T47D (cell line): ENCODE measurements at regions not wholly inside any gene's neighbourhood (a gene's known extent, or its start where the extent isn't known, plus 50 kb on each side); places are given as distances from the start of the nearest gene placed in this dataset.
A peak's percentile ranks its signal among the peaks of the same experiment; 100 is the strongest.
"Not testable (repeated sequence)": the region's sequence is repeated elsewhere in the genome, so short reads cannot be mapped to it uniquely, and the experiment has no call there.

ENCODE experiments used
- DNase-seq, 2 experiments: peaks; one replicate each; pipeline versions ENCODE4 v3.0.0 to v3.0.0-alpha.2; 2011 to 2012; ENCODE audit warnings: low read depth in 1 of 2, low spot score in 1 of 2
- JUND ChIP-seq: IDR thresholded peaks from 2 replicates; pipeline ENCODE4 v1.6.1; 2012; ENCODE audit warnings: low read depth
- in situ Hi-C: cut with HindIII; loops from 2 replicates; pipeline ENCODE4 v1.10.0; 2016; ENCODE audit warnings: low sequenced_read_pairs, low pct_unique_long_range_greater_than_20kb

DNA sequence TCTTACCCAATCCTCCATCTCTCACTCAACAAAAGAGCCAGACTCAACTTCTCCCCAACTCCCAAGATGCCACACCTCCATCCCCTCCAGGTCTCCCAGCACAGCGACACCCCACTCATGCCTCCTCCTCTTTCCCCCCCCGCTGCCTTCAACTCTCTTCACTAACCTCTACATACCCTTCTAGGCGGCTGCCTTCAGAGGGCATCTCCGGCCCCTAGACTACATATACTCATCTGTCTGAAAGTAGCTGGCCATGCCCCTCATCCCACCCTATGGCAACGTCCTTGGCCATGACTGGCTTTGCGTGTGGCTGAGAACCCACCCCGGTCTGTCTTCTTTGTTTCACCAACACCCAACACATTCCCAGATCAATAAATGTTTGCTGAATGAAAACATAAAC, 81.7 kb upstream of the TMEM45B start:
- no peak for TF ChIP-seq JUND
- DNase-seq = no peak
- in situ Hi-C loops = no loop called here

DNA sequence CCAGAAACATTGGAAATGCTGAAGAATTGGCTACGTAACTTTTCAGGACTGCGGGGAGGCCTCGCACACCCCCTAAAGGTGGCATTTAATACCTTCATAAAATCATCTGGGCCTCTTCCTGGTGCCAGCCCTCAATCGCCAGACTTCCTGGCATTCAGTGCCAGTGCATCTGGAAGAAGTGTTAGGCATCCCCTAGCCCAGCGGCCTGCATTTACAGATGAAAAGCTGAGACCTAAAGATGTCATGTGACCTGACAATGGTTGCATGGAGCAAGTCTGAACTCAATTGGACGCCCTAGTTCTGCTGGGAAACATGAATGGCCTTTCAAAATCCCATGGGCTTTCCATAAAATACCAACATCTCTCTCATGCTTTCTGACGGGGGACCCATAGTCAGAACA, 81.0 kb upstream of the TMEM45B start:
- DNase-seq = no peak
- no peak for TF ChIP-seq JUND
- in situ Hi-C loops = no loop called here

DNA sequence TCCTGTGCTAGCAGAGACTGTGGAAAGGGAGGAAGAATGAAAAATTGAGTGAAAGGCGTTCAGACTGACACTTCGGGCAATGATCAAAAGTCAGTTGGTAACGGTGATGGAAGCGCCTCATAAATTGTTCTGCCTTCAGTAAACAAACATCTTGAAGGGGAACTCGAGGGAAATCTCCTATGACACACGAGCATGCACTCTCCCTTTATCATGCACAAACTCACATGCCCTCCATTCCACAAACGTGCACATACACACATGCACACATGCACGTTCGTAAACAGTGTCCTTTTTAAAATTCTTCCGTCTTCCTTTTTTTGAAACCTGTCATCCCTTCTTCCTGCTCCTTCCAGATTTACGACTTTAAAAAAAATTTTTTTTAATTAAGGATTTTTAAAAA, 77.8 kb upstream of the TMEM45B start:
- TF ChIP-seq JUND = no peak
- in situ Hi-C loops = no loop called here
- DNase-seq = no peak

DNA sequence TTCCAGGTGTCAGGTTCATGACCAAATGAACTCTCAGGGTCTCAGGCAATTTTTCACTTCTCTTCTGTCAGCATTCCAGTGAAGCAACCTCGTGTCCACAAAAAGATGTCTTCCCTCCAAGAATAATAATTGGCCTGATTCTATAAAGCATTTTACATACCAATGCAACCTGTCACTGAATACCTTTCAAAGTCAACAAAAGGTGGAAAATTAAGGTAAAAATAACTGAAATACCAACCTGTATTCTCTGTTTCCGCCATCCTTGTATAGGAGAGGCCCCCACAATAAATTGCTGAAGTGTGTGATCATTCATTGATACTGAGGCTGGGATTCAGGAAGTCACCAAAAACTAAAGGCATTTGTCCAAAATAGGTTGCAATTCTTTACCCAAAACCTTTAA, 77.4 kb upstream of the TMEM45B start:
- no peak for TF ChIP-seq JUND
- in situ Hi-C loops = no loop called here
- DNase-seq = no peak

DNA sequence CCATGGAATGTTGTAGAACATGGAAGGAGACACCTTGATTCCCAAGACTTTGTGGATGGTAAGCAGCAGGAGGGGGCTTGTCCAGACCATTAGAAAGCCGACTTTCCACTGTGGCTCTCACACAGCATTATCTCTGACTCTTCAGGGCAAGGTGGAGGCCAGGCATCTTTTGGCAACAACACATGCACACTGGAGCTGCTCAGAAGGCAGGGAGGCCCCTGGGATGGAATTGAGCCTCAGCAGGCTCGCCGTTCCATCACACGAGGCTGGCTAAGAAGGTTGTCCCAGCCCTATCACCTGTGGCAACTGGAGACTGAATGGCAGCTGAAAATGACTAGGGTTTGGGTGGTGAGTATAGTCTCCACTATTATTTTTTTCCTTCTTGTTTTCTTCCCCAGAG, 76.3 kb upstream of the TMEM45B start:
- DNase-seq = no peak
- in situ Hi-C loops = no loop called here
- TF ChIP-seq JUND = no peak

DNA sequence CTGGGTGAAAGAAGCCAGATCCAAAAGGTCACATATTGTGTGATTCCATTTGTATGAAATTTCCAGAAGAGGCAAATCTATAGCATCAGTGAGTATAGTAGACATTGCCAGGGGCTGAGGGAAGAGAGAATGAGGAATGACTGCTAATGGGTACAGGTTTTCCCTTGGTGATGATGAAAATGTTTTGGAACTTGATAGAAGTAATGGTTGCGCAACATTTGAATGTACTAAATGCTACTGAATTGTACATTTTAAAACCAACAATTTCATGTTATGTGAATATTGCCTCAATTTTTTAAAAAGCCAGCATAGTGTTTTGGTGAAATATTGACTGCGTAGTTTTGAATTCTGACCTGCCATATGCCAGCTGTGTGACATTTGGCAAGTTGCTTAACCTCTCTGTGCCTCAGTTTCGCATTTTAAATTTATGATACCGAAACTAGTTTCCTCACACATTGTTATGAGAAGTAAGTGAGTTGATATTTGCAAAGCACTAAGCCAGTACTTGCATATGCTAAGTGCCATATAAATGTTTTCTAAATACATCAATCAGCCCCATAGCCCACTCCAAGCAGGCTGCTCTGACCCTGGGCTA, 75.4 kb upstream of the TMEM45B start:
- in situ Hi-C loops = no loop called here
- DNase-seq = no peak
- TF ChIP-seq JUND = no peak

DNA sequence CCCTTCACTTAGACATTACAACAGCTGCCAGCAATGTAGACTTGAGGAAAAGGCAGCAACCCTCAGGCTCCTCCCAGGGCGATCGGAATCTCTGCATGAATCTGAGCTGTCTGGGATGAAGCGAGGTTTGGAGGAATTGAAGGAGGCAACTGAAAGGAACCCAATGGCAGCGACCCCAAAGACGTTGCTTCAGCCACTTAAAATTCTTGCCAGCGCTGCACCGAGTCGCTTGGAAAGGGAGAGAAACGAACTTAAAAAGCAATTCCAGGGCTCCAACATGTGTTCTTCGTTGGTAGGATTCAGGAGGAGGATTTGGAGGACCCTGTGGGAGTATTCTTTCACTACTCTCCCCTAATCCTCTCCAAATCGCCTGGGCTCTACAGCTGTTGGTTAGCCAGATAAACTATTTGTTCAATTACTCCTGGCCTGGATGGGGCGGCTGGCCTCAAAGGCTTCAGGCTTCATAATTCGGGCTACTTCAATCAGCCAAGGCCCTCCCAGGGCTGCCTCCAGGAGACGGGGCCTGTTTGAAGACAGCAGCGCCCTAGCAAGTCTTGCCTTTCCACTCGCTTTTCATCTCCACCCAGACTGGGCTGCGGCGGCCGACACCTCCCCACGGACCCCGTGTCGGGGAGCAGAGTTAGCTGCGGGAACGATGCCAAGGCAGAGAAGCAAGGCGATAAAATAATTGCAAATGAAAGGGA, 72.4 kb upstream of the TMEM45B start:
- no peak for TF ChIP-seq JUND
- DNase-seq = peak in 1 of 2 experiments; percentile 51
- in situ Hi-C loops = no loop called here

DNA sequence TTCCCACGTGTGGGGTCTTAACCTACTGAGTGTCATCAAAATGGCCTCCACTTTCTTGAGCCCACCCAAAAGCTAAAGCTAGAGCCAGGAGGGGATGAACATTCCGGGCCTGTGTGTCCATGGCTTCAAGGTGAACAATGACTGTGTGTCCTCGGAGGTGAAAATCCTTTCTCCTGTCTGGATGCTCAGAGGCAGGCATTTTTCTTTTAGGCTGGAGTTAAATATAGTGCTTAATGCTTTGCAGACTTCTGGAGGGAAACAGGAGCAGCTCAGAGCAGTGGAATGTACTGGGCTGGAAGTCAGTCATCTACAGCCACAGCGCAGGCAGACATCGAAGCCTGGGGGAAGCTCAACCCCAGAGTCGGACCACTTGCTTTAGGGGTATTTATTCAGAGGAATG, 68.6 kb upstream of the TMEM45B start:
- no peak for DNase-seq
- TF ChIP-seq JUND = no peak

DNA sequence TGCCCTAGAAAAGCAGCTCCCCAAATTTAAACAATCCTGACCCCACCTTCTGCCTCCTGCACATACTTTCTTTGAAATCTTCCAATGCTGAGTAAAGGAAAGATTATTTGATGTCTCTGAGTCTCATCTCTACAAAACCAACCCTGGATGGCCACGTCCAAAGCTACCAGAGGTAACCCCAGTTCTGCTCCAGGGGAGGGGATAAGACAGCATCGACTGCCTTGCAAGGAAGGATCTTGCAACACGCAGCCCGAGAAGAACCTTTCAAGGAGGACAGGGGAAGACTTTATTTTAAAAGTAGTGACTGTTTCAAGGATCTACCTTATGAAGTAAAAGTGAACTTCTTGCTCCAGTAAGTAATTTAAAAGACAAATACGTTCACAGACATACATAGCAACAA, 66.5 kb upstream of the TMEM45B start:
- TF ChIP-seq JUND = no peak
- in situ Hi-C loops = no loop called here
- DNase-seq = no peak

More for the DNA sequence above, 68.6 kb upstream of the TMEM45B start:
- in situ Hi-C loops = no loop called here

DNA sequence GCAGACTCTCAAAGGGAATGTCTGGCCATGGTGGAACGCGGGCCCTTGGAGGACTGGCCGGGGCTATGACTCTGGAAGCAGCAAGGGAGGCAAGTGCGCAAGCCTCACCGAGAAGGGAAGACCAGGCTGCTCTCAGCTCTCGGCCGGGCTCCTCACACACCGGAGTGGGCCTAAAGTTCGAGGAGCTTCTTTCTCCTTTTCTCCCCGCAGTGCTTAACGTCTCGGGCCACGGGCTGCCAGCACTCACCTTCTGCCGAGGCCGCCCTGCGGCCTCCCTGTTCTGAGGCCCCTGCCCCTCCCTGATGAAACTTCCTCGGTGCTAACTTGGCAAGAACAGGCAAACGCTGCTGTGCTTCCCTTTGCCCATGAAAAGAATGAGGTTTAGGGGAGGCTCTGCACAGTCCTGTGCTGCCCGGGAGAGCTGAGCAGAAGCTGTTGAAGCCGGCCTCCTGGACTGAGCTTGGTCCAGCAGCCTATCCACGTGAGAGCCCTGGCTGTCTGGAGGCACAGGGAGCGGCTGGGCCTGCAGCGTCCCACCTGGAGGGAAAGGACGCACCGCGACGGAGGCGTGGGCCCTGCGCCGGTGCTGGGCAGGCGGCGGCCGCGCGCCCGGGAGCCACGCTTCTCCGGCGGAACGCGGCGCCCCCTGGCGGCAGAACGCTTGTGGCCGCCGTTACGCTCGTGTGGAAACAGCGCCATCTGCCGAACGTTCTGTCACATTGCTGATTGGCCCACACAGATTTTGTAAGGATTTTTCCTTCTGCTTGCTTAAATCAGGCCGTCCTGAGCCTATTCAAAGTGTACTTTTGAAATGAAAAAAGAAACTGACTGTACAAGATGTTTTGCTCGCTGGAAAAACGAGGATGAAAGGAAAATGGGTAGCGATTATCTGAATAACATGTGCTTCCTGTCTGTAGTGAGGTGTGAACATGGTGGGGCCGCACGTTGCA, 65.0 kb upstream of the TMEM45B start:
- no peak for TF ChIP-seq JUND

DNA sequence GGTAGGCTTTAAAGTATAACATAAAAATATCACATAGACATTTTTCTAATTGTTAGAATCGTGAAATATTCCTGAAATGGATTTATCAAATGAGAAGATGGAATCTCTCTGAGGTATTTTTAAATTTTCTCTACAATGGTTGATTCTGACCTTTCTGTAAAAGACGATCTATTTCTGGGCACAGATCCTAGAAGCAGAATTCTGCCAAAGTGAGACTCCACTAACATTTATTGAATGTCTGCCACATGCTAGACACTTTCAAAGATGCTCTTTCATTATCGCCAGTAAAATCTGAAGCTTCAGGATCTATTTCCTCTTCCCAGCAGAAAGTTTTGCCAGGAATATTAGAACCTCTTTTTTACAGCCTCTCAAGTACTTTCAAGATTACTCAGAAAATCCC, 64.1 kb upstream of the TMEM45B start:
- no peak for TF ChIP-seq JUND
- no peak for DNase-seq
- in situ Hi-C loops = no loop called here

More for the DNA sequence above, 65.0 kb upstream of the TMEM45B start:
- DNase-seq = peak; percentile 63 to 91
- in situ Hi-C loops = no loop called here

DNA sequence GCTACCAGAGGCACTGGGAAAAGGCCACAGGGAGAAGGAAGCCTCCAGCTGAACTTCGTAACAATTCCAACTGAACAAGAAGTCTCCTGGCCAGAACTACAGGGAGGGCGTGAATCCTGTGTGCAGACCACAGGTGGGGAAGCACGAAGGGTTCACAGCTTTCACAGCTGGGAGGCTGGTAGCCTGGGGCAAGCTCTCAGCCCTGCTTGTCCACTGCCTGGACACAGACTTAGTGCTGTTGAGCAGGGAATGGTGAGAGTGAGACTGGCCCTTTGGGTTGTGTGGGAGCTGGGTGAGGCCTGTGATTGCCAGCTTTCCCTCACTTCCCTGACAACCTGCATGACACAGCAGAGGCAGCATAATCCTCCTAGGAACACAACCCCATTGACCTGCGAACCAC, 52.1 kb upstream of the TMEM45B start:
- in situ Hi-C loops, DNase-seq: not testable (repeated sequence)

DNA sequence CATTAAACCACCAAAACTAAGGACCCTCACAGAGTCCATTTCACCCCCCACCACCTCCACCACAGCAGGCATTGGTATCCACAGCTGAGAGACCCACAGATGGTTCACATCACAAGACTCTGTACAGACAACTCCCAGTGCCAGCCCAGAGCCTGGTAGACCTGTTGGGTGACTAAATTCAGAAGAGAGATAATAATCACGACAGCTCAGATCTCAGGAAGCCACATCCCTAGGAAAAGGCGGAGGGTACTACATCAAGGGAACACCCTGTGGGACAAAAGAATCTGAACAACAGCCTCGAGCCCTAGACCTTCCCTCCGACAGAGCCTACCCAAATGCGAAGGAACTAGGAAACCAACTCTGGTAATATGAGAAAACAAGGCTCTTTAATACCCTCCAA, 51.4 kb upstream of the TMEM45B start:
- TF ChIP-seq JUND = 0 out of 2 replicates have a peak, but pooled peaks have one; percentile 0
- peak in 1 of 2 experiments; percentile 71 for DNase-seq
- in situ Hi-C loops = not testable (repeated sequence)
